Caco-2 (cell line): ENCODE measurements at regions not wholly inside any gene's neighbourhood (a gene's known extent, or its start where the extent isn't known, plus 50 kb on each side); places are given as distances from the start of the nearest gene placed in this dataset.

Source experiments
- BruUV-seq: library from RNA; stranded (reverse); fragments of 400-500 nt; replicated peaks from 2 replicates; lab custom pipeline; 2021; lab: Mats Ljungman, UMichigan
- CTCF ChIA-PET: fragments of 300-600 bp; sonication (Branson Sonifier 250); formaldehyde crosslinking; loops from one replicate; lab custom pipeline; 2022; ENCODE audit warnings: antibody characterized with exemption; lab: Charles Lee
- POLR2A ChIA-PET: fragments of 300-600 bp; sonication (Branson Sonifier 250); formaldehyde crosslinking; loops from one replicate; lab custom pipeline; 2022; ENCODE audit warnings: antibody characterized with exemption; lab: Charles Lee
- DNase-seq, 2 experiments: peaks; one replicate each; pipeline versions ENCODE4 v3.0.0 to v3.0.0-alpha.2; 2020 to 2022
- H3K27me3 ChIP-seq: replicated peaks from 2 replicates; pipeline ENCODE4 v1.6.0; 2011; ENCODE audit warnings: low read length; ENCODE audit not compliant: control insufficient read depth, insufficient read depth
- H3K36me3 ChIP-seq: 2 replicates; pipeline ENCODE4 v1.5.1; 2011; ENCODE audit warnings: low read length; ENCODE audit not compliant: control insufficient read depth, insufficient read depth
- H3K4me1 ChIP-seq: fragments of 250-450 bp; sonication (Bioruptor Pico); 2 replicates; pipeline ENCODE4 v1.5.1; 2020; ENCODE audit warnings: mild to moderate bottlenecking
- H3K4me3 ChIP-seq: 2 replicates; pipeline ENCODE4 v1.5.1; 2011; ENCODE audit warnings: low read depth, mild to moderate bottlenecking, control low read depth, low read length
- H3K9me3 ChIP-seq: fragments of 250-450 bp; sonication (Bioruptor Pico); 2 replicates; pipeline ENCODE4 v1.5.1; 2020; ENCODE audit warnings: mild to moderate bottlenecking, moderate library complexity
- H3K27ac Mint-ChIP-seq: one replicate; pipeline ENCODE4 v1.8.0; 2022; ENCODE audit warnings: mixed read lengths; ENCODE audit not compliant: unreplicated experiment
- H3K27me3 Mint-ChIP-seq: one replicate; pipeline ENCODE4 v1.8.0; 2022; ENCODE audit warnings: mixed read lengths; ENCODE audit not compliant: insufficient read depth, unreplicated experiment
- H3K36me3 Mint-ChIP-seq: one replicate; pipeline ENCODE4 v1.8.0; 2022; ENCODE audit warnings: mild to moderate bottlenecking, mixed read lengths; ENCODE audit not compliant: insufficient read depth, unreplicated experiment
- H3K4me1 Mint-ChIP-seq: one replicate; pipeline ENCODE4 v1.8.0; 2022; ENCODE audit warnings: low read depth, mixed read lengths; ENCODE audit not compliant: unreplicated experiment
- H3K4me3 Mint-ChIP-seq: one replicate; pipeline ENCODE4 v1.8.0; 2022; ENCODE audit warnings: mild to moderate bottlenecking, moderate library complexity, mixed read lengths; ENCODE audit not compliant: unreplicated experiment
- H3K9me3 Mint-ChIP-seq: one replicate; pipeline ENCODE4 v1.8.0; 2022; ENCODE audit warnings: mixed read lengths; ENCODE audit not compliant: unreplicated experiment
- CTCF ChIP-seq, 2 experiments: fragments of 200-600 bp in 1 of 2; IDR thresholded peaks; 1 replicate in 1 of 2; 2 replicates in 1 of 2; pipeline versions ENCODE4 v1.5.1 to v1.8.0; 2011 to 2022; ENCODE audit warnings: antibody characterized with exemption in 1 of 2, control low read depth in 1 of 2, inconsistent platforms in 1 of 2, low read depth in 1 of 2, low read length in 1 of 2, mild to moderate bottlenecking in 1 of 2, moderate library complexity in 1 of 2; ENCODE audit not compliant: insufficient read depth in 1 of 2, severe bottlenecking in 1 of 2, unreplicated experiment in 1 of 2
- intact Hi-C: fragments of 100-400 bp; cut with micrococcal nuclease; formaldehyde crosslinking; loops from one replicate; pipeline ENCODE4 v1.10.0; 2022; ENCODE audit not compliant: unreplicated experiment

- BruUV-seq = no TSS peak
- Histone ChIP-seq H3K36me3 (no peaks in the 10 kb centered on the region), H3K4me1 (no peaks in the 10 kb centered on the region), H3K27me3 (no peaks in the 10 kb centered on the region), H3K4me3 (no peak overlapping the region), H3K9me3 (no peaks in the 10 kb centered on the region; the same call in 1 of the 2 replicates)
- Mint-ChIP-seq H3K4me3 (no peak overlapping the region), H3K4me1 (no peaks in the 10 kb centered on the region), H3K9me3 (peaks cover 13% of the 10 kb centered on the region), H3K36me3 (no peaks in the 10 kb centered on the region), H3K27ac (no peak overlapping the region), H3K27me3 (no peaks in the 10 kb centered on the region)
- CTCF ChIA-PET = no interaction called here
- POLR2A ChIA-PET = no interaction called here
- no peak for DNase-seq
- intact Hi-C loops = no loop called here
- no peak for TF ChIP-seq CTCF (IDR thresholded peaks at IDR 0.05; ENCODE audit: insufficient read depth in 1 of 2, low read depth in 1 of 2, low read length in 1 of 2, severe bottlenecking in 1 of 2, unreplicated experiment in 1 of 2)
These were observed 1277.1 kb upstream of the AUTS2 start for GRCh38 chr7:68321076-68321639.

- intact Hi-C loops = no loop called here
These were observed 1276.3 kb upstream of the AUTS2 start for GRCh38 chr7:68321776-68322496.

GRCh38 chr7:68324621-68325020, 1273.7 kb upstream of the AUTS2 start:
- ChIA-PET CTCF (no interaction called here), POLR2A (no interaction called here)
- Mint-ChIP-seq H3K4me3 (no peak overlapping the region), H3K9me3 (peaks cover 41% of the 10 kb centered on the region), H3K27me3 (no peaks in the 10 kb centered on the region), H3K4me1 (no peaks in the 10 kb centered on the region), H3K36me3 (no peaks in the 10 kb centered on the region), H3K27ac (no peak overlapping the region)
- Histone ChIP-seq H3K9me3 (no peaks in the 10 kb centered on the region; the same call in 1 of the 2 replicates), H3K36me3 (no peaks in the 10 kb centered on the region), H3K4me1 (no peaks in the 10 kb centered on the region), H3K27me3 (no peaks in the 10 kb centered on the region), H3K4me3 (no peak overlapping the region)
- no TSS peak for BruUV-seq
- no peak for TF ChIP-seq CTCF (IDR thresholded peaks at IDR 0.05; ENCODE audit: insufficient read depth in 1 of 2, low read depth in 1 of 2, low read length in 1 of 2, severe bottlenecking in 1 of 2, unreplicated experiment in 1 of 2)
- DNase-seq = no peak
- intact Hi-C loops = no loop called here

More at GRCh38 chr7:68321776-68322496, 1276.3 kb upstream of the AUTS2 start:
- ChIA-PET CTCF (no interaction called here), POLR2A (no interaction called here)
- H3K9me3 ChIP-seq = no peaks in the 10 kb centered on the region; the same call in 1 of the 2 replicates
- Mint-ChIP-seq H3K27me3 (no peaks in the 10 kb centered on the region), H3K4me1 (no peaks in the 10 kb centered on the region), H3K27ac (no peak overlapping the region), H3K36me3 (no peaks in the 10 kb centered on the region), H3K9me3 (peaks cover 21% of the 10 kb centered on the region), H3K4me3 (no peak overlapping the region)
- H3K4me3 ChIP-seq = no peak overlapping the region
- H3K4me1 ChIP-seq = no peaks in the 10 kb centered on the region
- no peaks in the 10 kb centered on the region for H3K36me3 ChIP-seq
- no peak for TF ChIP-seq CTCF (IDR thresholded peaks at IDR 0.05; ENCODE audit: insufficient read depth in 1 of 2, low read depth in 1 of 2, low read length in 1 of 2, severe bottlenecking in 1 of 2, unreplicated experiment in 1 of 2)
- no TSS peak for BruUV-seq
- DNase-seq = no peak
- no peaks in the 10 kb centered on the region for H3K27me3 ChIP-seq
